RWPE2 (cell line): ENCODE measurements at regions not wholly inside any gene's neighbourhood (a gene's known extent, or its start where the extent isn't known, plus 50 kb on each side); places are given as distances from the start of the nearest gene placed in this dataset.

Source experiments
- ATAC-seq: fragments of 200-7000 bp; cut with Tn5 transposase; 3 replicates; pipeline ENCODE4 v1.9.1; 2021; ENCODE audit warnings: low read depth
- DNase-seq: peaks from one replicate; pipeline ENCODE4 v3.0.0-alpha.2; 2020; ENCODE audit warnings: low spot score
- H3K27ac ChIP-seq: fragments of 450-650 bp; 2 replicates; pipeline ENCODE4 v1.5.1; 2017; ENCODE audit warnings: mild to moderate bottlenecking; ENCODE audit not compliant: poor library complexity, severe bottlenecking
- H3K27me3 ChIP-seq: fragments of 250-450 bp; sonication (Bioruptor Pico); 2 replicates; pipeline ENCODE4 v1.5.1; 2021; ENCODE audit warnings: mild to moderate bottlenecking, moderate library complexity; ENCODE audit not compliant: insufficient read depth, poor library complexity, severe bottlenecking
- H3K36me3 ChIP-seq: fragments of 250-450 bp; sonication (Bioruptor Pico); 2 replicates; pipeline ENCODE4 v1.5.1; 2020; ENCODE audit warnings: low read depth, mild to moderate bottlenecking, moderate library complexity
- H3K4me1 ChIP-seq: fragments of 250-450 bp; sonication (Bioruptor Pico); 2 replicates; pipeline ENCODE4 v1.5.1; 2021; ENCODE audit warnings: mild to moderate bottlenecking, moderate library complexity; ENCODE audit not compliant: insufficient read depth, poor library complexity, severe bottlenecking
- H3K4me3 ChIP-seq: fragments of 250-450 bp; sonication (Bioruptor Pico); 2 replicates; pipeline ENCODE4 v1.5.1; 2021; ENCODE audit warnings: mild to moderate bottlenecking, moderate library complexity; ENCODE audit not compliant: severe bottlenecking
- H3K9me3 ChIP-seq: fragments of 250-450 bp; sonication (Bioruptor Pico); 2 replicates; pipeline ENCODE4 v1.5.1; 2021; ENCODE audit warnings: mild to moderate bottlenecking, moderate library complexity; ENCODE audit not compliant: severe bottlenecking
- CTCF ChIP-seq: fragments of 450-650 bp; IDR thresholded peaks from one replicate; pipeline ENCODE4 v1.5.1; 2017; ENCODE audit warnings: mild to moderate bottlenecking, moderate library complexity; ENCODE audit not compliant: poor library complexity, severe bottlenecking

DNA sequence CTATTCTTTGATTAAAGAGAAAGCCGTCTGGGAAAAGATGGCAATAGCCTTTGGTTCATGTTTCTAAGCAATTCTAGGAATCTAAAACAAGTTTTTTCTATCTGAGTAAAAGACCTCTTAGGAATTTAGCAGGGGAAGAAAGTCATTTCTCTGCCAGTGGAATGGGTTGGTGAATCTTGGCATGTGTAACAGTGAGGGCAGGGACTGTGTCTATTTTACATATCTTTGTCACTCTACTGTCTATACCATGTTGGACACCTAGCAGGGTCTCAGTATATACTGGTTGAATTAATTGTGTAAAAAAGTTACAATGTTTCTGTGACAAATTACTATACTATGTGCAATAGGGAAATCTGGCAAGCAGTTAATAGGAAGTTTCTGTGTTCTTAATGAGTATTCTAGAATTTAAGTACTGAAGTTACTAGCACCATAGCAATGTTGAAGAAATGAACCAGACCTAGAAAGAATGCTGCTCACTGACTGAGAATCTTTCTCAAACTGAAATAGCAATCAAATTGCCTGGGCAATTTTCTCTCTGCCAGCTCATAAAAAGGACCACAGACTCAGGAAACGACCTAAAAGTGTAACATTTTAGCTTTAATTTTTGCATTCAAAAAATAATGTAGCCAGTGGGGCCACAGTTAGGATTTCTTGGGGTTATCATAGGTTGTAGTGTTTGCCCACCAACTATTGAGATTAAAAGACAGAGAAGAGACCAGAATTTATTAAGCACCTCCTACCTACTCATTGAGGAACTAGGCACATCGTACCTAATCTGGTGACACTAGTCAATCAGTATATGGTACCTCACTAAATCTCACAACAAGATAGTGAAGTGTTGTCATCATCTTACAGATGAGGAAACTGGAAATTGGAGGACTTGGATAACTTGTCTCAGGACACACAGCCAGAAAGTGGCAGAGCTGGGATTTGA, 56.2 kb upstream of the LEKR1 start:
- ATAC-seq (no peak), DNase-seq (no peak)
- Histone ChIP-seq H3K4me3 (no peak overlapping the region), H3K9me3 (peaks cover 2% of the 10 kb centered on the region), H3K27me3 (no peaks in the 10 kb centered on the region), H3K36me3 (no peaks in the 10 kb centered on the region), H3K4me1 (peaks cover 32% of the 10 kb centered on the region), H3K27ac (peak overlapping the region; percentile 77)
- no peak for TF ChIP-seq CTCF

GRCh38 chr3:156770699-156771414, 55.3 kb upstream of the LEKR1 start:
- ATAC-seq (peak; percentile 89), DNase-seq (no peak)
- Histone ChIP-seq H3K4me3 (no peak overlapping the region), H3K27ac (peak overlapping the region; percentile 77), H3K27me3 (no peaks in the 10 kb centered on the region), H3K36me3 (no peaks in the 10 kb centered on the region), H3K9me3 (peaks cover 2% of the 10 kb centered on the region), H3K4me1 (peaks cover 32% of the 10 kb centered on the region)
- no peak for TF ChIP-seq CTCF

- TF ChIP-seq CTCF: no peak
- ATAC-seq: peak; percentile 45; the same call in 2 of the 3 replicates
- H3K9me3 ChIP-seq: peaks cover 2% of the 10 kb centered on the region
- DNase-seq: no peak
- H3K27me3 ChIP-seq: no peaks in the 10 kb centered on the region
- H3K4me1 ChIP-seq: peaks cover 32% of the 10 kb centered on the region
- H3K27ac ChIP-seq: peak overlapping the region; percentile 77
- no peaks in the 10 kb centered on the region for H3K36me3 ChIP-seq
- no peak overlapping the region for H3K4me3 ChIP-seq
Measured at GRCh38 chr3:156772588-156773206, 53.5 kb upstream of the LEKR1 start.

DNA sequence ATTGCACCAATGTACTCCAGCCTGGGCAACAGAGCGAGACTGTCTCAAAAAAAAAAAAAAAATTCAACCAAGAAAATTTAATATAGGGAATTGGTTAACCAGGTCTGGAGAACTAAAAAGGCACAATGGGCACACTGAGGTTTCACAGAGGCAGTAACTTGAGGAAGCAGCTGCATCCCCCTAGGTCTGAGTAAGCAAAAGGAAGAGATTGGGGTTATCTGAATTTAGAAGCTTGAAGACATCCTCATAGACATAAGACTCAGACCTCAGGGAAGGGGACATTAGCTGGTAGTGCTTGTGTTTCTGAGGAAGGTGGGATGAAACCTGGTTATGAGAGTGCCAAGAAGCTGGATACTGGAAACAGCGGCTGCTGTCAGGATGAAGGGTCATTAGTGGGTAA, 50.1 kb upstream of the LEKR1 start:
- DNase-seq (no peak), ATAC-seq (no peak)
- H3K36me3 ChIP-seq: no peaks in the 10 kb centered on the region
- peaks cover 24% of the 10 kb centered on the region for H3K4me1 ChIP-seq
- peaks cover 2% of the 10 kb centered on the region for H3K9me3 ChIP-seq
- no peak overlapping the region for H3K4me3 ChIP-seq
- H3K27me3 ChIP-seq: no peaks in the 10 kb centered on the region
- no peak overlapping the region for H3K27ac ChIP-seq
- TF ChIP-seq CTCF: no peak
